Right cardiac atrium (tissue), 5 donors: ENCODE measurements at regions not wholly inside any gene's neighbourhood (a gene's known extent, or its start where the extent isn't known, plus 50 kb on each side); places are given as distances from the start of the nearest gene placed in this dataset.
"Not testable (repeated sequence)": the region's sequence is repeated elsewhere in the genome, so short reads cannot be mapped to it uniquely, and the experiment has no call there.

ENCODE experiments used
- ATAC-seq, 2 donors: fragments of 200-7000 bp; cut with Tn5 transposase; one replicate each; pipeline versions ENCODE4 v1.8.0 to v1.9.1; 2020; ENCODE audit warnings: moderate library complexity in 2 of 2, mild to moderate bottlenecking in 1 of 2
- DNase-seq, 3 donors: peaks; one replicate each; pipeline ENCODE4 v3.0.0-alpha.2; 2020
- H3K27ac ChIP-seq: one replicate; pipeline ENCODE4 v1.5.1; 2013; ENCODE audit warnings: mild to moderate bottlenecking, low read length, control low read depth, moderate library complexity
- H3K27me3 ChIP-seq: one replicate; pipeline ENCODE4 v1.6.1; 2013; ENCODE audit not compliant: control insufficient read depth, insufficient read depth
- H3K4me1 ChIP-seq: one replicate; pipeline ENCODE4 v1.6.1; 2013; ENCODE audit warnings: low read length; ENCODE audit not compliant: control insufficient read depth, insufficient read depth
- H3K4me3 ChIP-seq: one replicate; pipeline ENCODE4 v1.5.1; 2013; ENCODE audit warnings: low read length, control low read depth
- H3K9me3 ChIP-seq: one replicate; pipeline ENCODE4 v1.6.1; 2013; ENCODE audit warnings: low read length; ENCODE audit not compliant: control insufficient read depth
- WGBS: extraction: QIAGEN DNeasy Blood & Tissue Kit; methylation state at CpG from one replicate; pipeline ENCODE4 v1.1.7; 2013; 5-methylcytosine and 5-hydroxymethylcytosine counted together
- intact Hi-C, 4 donors: fragments of 100-400 bp; cut with DNase I; formaldehyde crosslinking; loops; one replicate each; pipeline versions ENCODE4 v1.11.0 to v1.14.0; 2022 to 2023
- donor health status: healthy with polysubstance abuse.
- donor health status: DM: no; HTN: yes; CAD: no.
- donor health status: DM: no; HTN: no; CAD: no.
- donor health status: DM: no; HTN: yes; CAD: no; lungs with severe emphysema.
- donor health status: DM: yes; HTN: yes; CAD: no.

GRCh38 chr9:32180597-32180996 is 203.8 kb upstream of the ACO1 start:
- H3K4me1 ChIP-seq = no peaks in the 10 kb centered on the region
- DNase-seq (no peak), ATAC-seq (peak; percentile 62 to 80)
- H3K27ac ChIP-seq = no peak overlapping the region
- no peaks in the 10 kb centered on the region for H3K27me3 ChIP-seq
- 60% methylated on average over 1 of the region's 1 CpG for WGBS
- intact Hi-C loops = no loop called here
- no peak overlapping the region for H3K4me3 ChIP-seq
- no peaks in the 10 kb centered on the region for H3K9me3 ChIP-seq

- intact Hi-C loops = no loop called here
Measured at GRCh38 chr9:32200241-32200640, 184.2 kb upstream of the ACO1 start.

GRCh38 chr9:32200896-32201295 is 183.5 kb upstream of the ACO1 start:
- intact Hi-C loops = no loop called here
- no peak for DNase-seq
- no peaks in the 10 kb centered on the region for H3K4me1 ChIP-seq
- no peak overlapping the region for H3K4me3 ChIP-seq
- no peak for ATAC-seq
- no peaks in the 10 kb centered on the region for H3K9me3 ChIP-seq
- no peaks in the 10 kb centered on the region for H3K27me3 ChIP-seq
- no peak overlapping the region for H3K27ac ChIP-seq

More at GRCh38 chr9:32200241-32200640, 184.2 kb upstream of the ACO1 start:
- no peak for ATAC-seq
- Histone ChIP-seq H3K4me3 (no peak overlapping the region), H3K4me1 (no peaks in the 10 kb centered on the region), H3K9me3 (no peaks in the 10 kb centered on the region), H3K27ac (no peak overlapping the region), H3K27me3 (no peaks in the 10 kb centered on the region)
- DNase-seq = no peak

GRCh38 chr9:32209164-32209563 is 175.3 kb upstream of the ACO1 start:
- DNase-seq, H3K4me3 ChIP-seq, intact Hi-C loops, H3K9me3 ChIP-seq, H3K4me1 ChIP-seq, ATAC-seq, H3K27ac ChIP-seq, H3K27me3 ChIP-seq: not testable (repeated sequence)
- WGBS = 62% methylated on average over 3 of the region's 3 CpGs

GRCh38 chr9:32218100-32218767 is 166.2 kb upstream of the ACO1 start:
- DNase-seq = no peak
- H3K9me3 ChIP-seq = no peaks in the 10 kb centered on the region
- intact Hi-C loops = no loop called here
- ATAC-seq = no peak
- H3K4me3 ChIP-seq = no peak overlapping the region
- H3K27me3 ChIP-seq = no peaks in the 10 kb centered on the region
- H3K27ac ChIP-seq = no peak overlapping the region
- H3K4me1 ChIP-seq = no peaks in the 10 kb centered on the region

- no peak overlapping the region for H3K27ac ChIP-seq
- DNase-seq = no peak
- WGBS = 95% methylated on average over 2 of the region's 2 CpGs
- H3K4me3 ChIP-seq = no peak overlapping the region
- H3K27me3 ChIP-seq = no peaks in the 10 kb centered on the region
- no peaks in the 10 kb centered on the region for H3K9me3 ChIP-seq
- no peak for ATAC-seq
- intact Hi-C loops = no loop called here
- no peaks in the 10 kb centered on the region for H3K4me1 ChIP-seq
Measured at GRCh38 chr9:32220750-32221149, 163.7 kb upstream of the ACO1 start.

GRCh38 chr9:32234451-32234850 is 150.0 kb upstream of the ACO1 start:
- intact Hi-C loops = no loop called here
- Histone ChIP-seq H3K27ac (no peak overlapping the region), H3K9me3 (no peaks in the 10 kb centered on the region), H3K4me1 (no peaks in the 10 kb centered on the region), H3K27me3 (no peaks in the 10 kb centered on the region), H3K4me3 (no peak overlapping the region)
- 67% methylated on average over 2 of the region's 2 CpGs for WGBS
- DNase-seq = no peak
- no peak for ATAC-seq

- 47% methylated on average over 3 of the region's 3 CpGs for WGBS
- H3K27me3 ChIP-seq = no peaks in the 10 kb centered on the region
- no peaks in the 10 kb centered on the region for H3K9me3 ChIP-seq
- ATAC-seq (no peak), DNase-seq (no peak)
- no peaks in the 10 kb centered on the region for H3K4me1 ChIP-seq
- no peak overlapping the region for H3K4me3 ChIP-seq
- intact Hi-C loops = no loop called here
- no peak overlapping the region for H3K27ac ChIP-seq
Measured at GRCh38 chr9:32247168-32247567, 137.3 kb upstream of the ACO1 start.

GRCh38 chr9:32248189-32248712 is 136.2 kb upstream of the ACO1 start:
- intact Hi-C loops = no loop called here
- Histone ChIP-seq H3K27me3 (no peaks in the 10 kb centered on the region), H3K9me3 (no peaks in the 10 kb centered on the region), H3K4me3 (no peak overlapping the region), H3K4me1 (no peaks in the 10 kb centered on the region), H3K27ac (no peak overlapping the region)
- WGBS = 53% methylated on average over 2 of the region's 2 CpGs
- DNase-seq (no peak), ATAC-seq (no peak)

- H3K27ac ChIP-seq = no peak overlapping the region
- intact Hi-C loops = no loop called here
- 2% methylated on average over 5 of the region's 5 CpGs for WGBS
- no peaks in the 10 kb centered on the region for H3K9me3 ChIP-seq
- no peaks in the 10 kb centered on the region for H3K27me3 ChIP-seq
- no peaks in the 10 kb centered on the region for H3K4me1 ChIP-seq
- peak; percentile 72 to 73 for ATAC-seq
- no peak overlapping the region for H3K4me3 ChIP-seq
- peak in 1 of 3 donors; percentile 20 for DNase-seq
Measured at GRCh38 chr9:32251539-32251938, 132.9 kb upstream of the ACO1 start.

- no peaks in the 10 kb centered on the region for H3K9me3 ChIP-seq
- intact Hi-C loops = no loop called here
- 39% methylated on average over 1 of the region's 1 CpG for WGBS
- H3K27me3 ChIP-seq = no peaks in the 10 kb centered on the region
- no peak for ATAC-seq
- H3K27ac ChIP-seq = no peak overlapping the region
- no peak for DNase-seq
- H3K4me1 ChIP-seq = no peaks in the 10 kb centered on the region
- H3K4me3 ChIP-seq = no peak overlapping the region
Measured at GRCh38 chr9:32253731-32254130, 130.7 kb upstream of the ACO1 start.

GRCh38 chr9:32255026-32255425 is 129.4 kb upstream of the ACO1 start:
- Histone ChIP-seq H3K4me3 (no peak overlapping the region), H3K9me3 (no peaks in the 10 kb centered on the region), H3K27ac (no peak overlapping the region), H3K27me3 (no peaks in the 10 kb centered on the region), H3K4me1 (no peaks in the 10 kb centered on the region)
- ATAC-seq (no peak), DNase-seq (no peak)
- intact Hi-C loops = no loop called here
- 88% methylated on average over 4 of the region's 4 CpGs for WGBS
